ENCODE measurements at regions not wholly inside any gene's neighbourhood (a gene's known extent, or its start where the extent isn't known, plus 50 kb on each side); places are given as distances from the start of the nearest gene placed in this dataset.

- Histone ChIP-seq H3K4me1 (replicated peaks in 1 of 2) (peaks cover 14 to 24% of the 10 kb centered on the region in 2 donors), H3K4me3 (peak overlapping the region; percentile 20 to 75 (median 68)), H3K27ac (no peak overlapping the region)
- 0 to 67% (median 50%) methylated on average over 1 of the region's 1 CpG; no CpG with 5 or more reads in 3 of the 10 experiments for WGBS, 10 experiments
- in situ Hi-C loops (cut with MboI; ENCODE audit: low pct_unique_long_range_greater_than_20kb in 2 of 9, low sequenced_read_pairs in 9 of 9, unreplicated experiment in 9 of 9), result no loop called here
- ATAC-seq (replicated peaks in 6 of 8), result no peak
Observed at GRCh38 chr6:28585335-28585734, 59.7 kb downstream of the GPX5 start.

GRCh38 chr6:28586324-28586723 is 60.6 kb downstream of the GPX5 start:
- Histone ChIP-seq H3K4me1 (replicated peaks in 1 of 2) (peaks cover 14 to 24% of the 10 kb centered on the region in 2 donors), H3K27ac (peak overlapping the region in 1 of 2 donors; percentile 80), H3K4me3 (peak overlapping the region; percentile 51 to 75 (median 68))
- 20 to 78% (median 45%) methylated on average over 1 to 5 of the region's 7 CpGs; no CpG with 5 or more reads in 2 of the 10 experiments for WGBS, 10 experiments
- no peak for ATAC-seq (replicated peaks in 6 of 8)
- in situ Hi-C loops (cut with MboI; ENCODE audit: low pct_unique_long_range_greater_than_20kb in 2 of 9, low sequenced_read_pairs in 9 of 9, unreplicated experiment in 9 of 9), result no loop called here

- Histone ChIP-seq H3K4me1 (replicated peaks in 1 of 2) (peaks cover 14 to 24% of the 10 kb centered on the region in 2 donors), H3K4me3 (peak overlapping the region; percentile 51 to 75 (median 68)), H3K27ac (peak overlapping the region; percentile 77 to 80)
- 0 to 4% (median 1%) methylated on average over 2 to 15 of the region's 42 CpGs for WGBS, 10 experiments
- in situ Hi-C loops (cut with MboI; ENCODE audit: low pct_unique_long_range_greater_than_20kb in 2 of 9, low sequenced_read_pairs in 9 of 9, unreplicated experiment in 9 of 9), result no loop called here
- peak; percentile 56 to 91 (median 86) for ATAC-seq (replicated peaks in 6 of 8)
Observed at GRCh38 chr6:28586962-28587745, 61.5 kb downstream of the GPX5 start.

- Histone ChIP-seq H3K4me1 (replicated peaks in 1 of 2) (peaks cover 14 to 24% of the 10 kb centered on the region in 2 donors), H3K4me3 (peak overlapping the region; percentile 51 to 75 (median 68)), H3K27ac (peak overlapping the region; percentile 77 to 80)
- in situ Hi-C loops (cut with MboI; ENCODE audit: low pct_unique_long_range_greater_than_20kb in 2 of 9, low sequenced_read_pairs in 9 of 9, unreplicated experiment in 9 of 9), result no loop called here
- no peak for ATAC-seq (replicated peaks in 6 of 8)
- 0 to 59% (median 8%) methylated on average over 1 to 8 of the region's 8 CpGs; no CpG with 5 or more reads in 1 of the 10 experiments for WGBS, 10 experiments
Observed at GRCh38 chr6:28587746-28588075, 62.0 kb downstream of the GPX5 start.

- H3K4me1 ChIP-seq (replicated peaks in 1 of 2), result peaks cover 14 to 22% of the 10 kb centered on the region in 2 donors
- WGBS, 10 experiments, result 48 to 94% (median 72%) methylated on average over 1 to 3 of the region's 3 CpGs; no CpG with 5 or more reads in 5 of the 10 experiments
- no peak overlapping the region for H3K27ac ChIP-seq
- ATAC-seq (replicated peaks in 6 of 8), result no peak
- H3K4me3 ChIP-seq, result peak overlapping the region; percentile 24 to 68 (median 36)
- in situ Hi-C loops (cut with MboI; ENCODE audit: low pct_unique_long_range_greater_than_20kb in 2 of 9, low sequenced_read_pairs in 9 of 9, unreplicated experiment in 9 of 9), result no loop called here
Observed at GRCh38 chr6:28588666-28589065, 63.0 kb downstream of the GPX5 start.

GRCh38 chr6:28589234-28589956 is 63.7 kb downstream of the GPX5 start:
- in situ Hi-C loops (cut with MboI; ENCODE audit: low pct_unique_long_range_greater_than_20kb in 2 of 9, low sequenced_read_pairs in 9 of 9, unreplicated experiment in 9 of 9), result no loop called here
- ATAC-seq (replicated peaks in 6 of 8), result peak; percentile 58 to 84 (median 65)
- WGBS, 10 experiments, result 0 to 27% (median 8%) methylated on average over 3 to 31 of the region's 34 CpGs
- Histone ChIP-seq H3K4me3 (peak overlapping the region; percentile 24 to 68 (median 36)), H3K4me1 (replicated peaks in 1 of 2) (peaks cover 11 to 15% of the 10 kb centered on the region in 2 donors), H3K27ac (peak overlapping the region; percentile 65 to 72)

GRCh38 chr6:28589957-28590349 is 64.3 kb downstream of the GPX5 start:
- peak in 1 of 8 experiments; percentile 0 for ATAC-seq (replicated peaks in 6 of 8)
- WGBS, 10 experiments, result 3 to 20% (median 14%) methylated on average over 4 to 11 of the region's 21 CpGs; no CpG with 5 or more reads in 5 of the 10 experiments
- in situ Hi-C loops (cut with MboI; ENCODE audit: low pct_unique_long_range_greater_than_20kb in 2 of 9, low sequenced_read_pairs in 9 of 9, unreplicated experiment in 9 of 9), result no loop called here

GRCh38 chr6:28597217-28597835 is 71.6 kb downstream of the GPX5 start:
- ATAC-seq (replicated peaks in 6 of 8), result peak; percentile 66 to 98 (median 89)
- peak overlapping the region in 1 of 2 donors; percentile 26 for H3K27ac ChIP-seq
- 0 to 29% (median 17%) methylated on average over 8 to 17 of the region's 18 CpGs; no CpG with 5 or more reads in 1 of the 10 experiments for WGBS, 10 experiments
- peak overlapping the region in 3 of 5 donors; percentile 28 to 36 (median 32) for H3K4me3 ChIP-seq
- in situ Hi-C loops (cut with MboI; ENCODE audit: low pct_unique_long_range_greater_than_20kb in 2 of 9, low sequenced_read_pairs in 9 of 9, unreplicated experiment in 9 of 9), result no loop called here
- no peaks in the 10 kb centered on the region for H3K4me1 ChIP-seq (replicated peaks in 1 of 2)

More at GRCh38 chr6:28589957-28590349, 64.3 kb downstream of the GPX5 start:
- peaks cover 6 to 9% of the 10 kb centered on the region in 2 donors for H3K4me1 ChIP-seq (replicated peaks in 1 of 2)
- H3K27ac ChIP-seq, result peak overlapping the region; percentile 65 to 72
- peak overlapping the region; percentile 24 to 68 (median 36) for H3K4me3 ChIP-seq

- 14 to 92% (median 51%) methylated on average over 3 to 12 of the region's 13 CpGs for WGBS, 10 experiments
- Histone ChIP-seq H3K27ac (peak overlapping the region in 1 of 2 donors; percentile 26), H3K4me3 (peak overlapping the region in 3 of 5 donors; percentile 28 to 36 (median 32)), H3K4me1 (replicated peaks in 1 of 2) (no peaks in the 10 kb centered on the region)
- in situ Hi-C loops (cut with MboI; ENCODE audit: low pct_unique_long_range_greater_than_20kb in 2 of 9, low sequenced_read_pairs in 9 of 9, unreplicated experiment in 9 of 9), result no loop called here
- peak in 6 of 8 experiments; percentile 27 to 59 (median 52) for ATAC-seq (replicated peaks in 6 of 8)
Observed at GRCh38 chr6:28597924-28598722, 72.4 kb downstream of the GPX5 start.

- Histone ChIP-seq H3K4me3 (no peak overlapping the region), H3K4me1 (replicated peaks in 1 of 2) (no peaks in the 10 kb centered on the region), H3K27ac (no peak overlapping the region)
- ATAC-seq (replicated peaks in 6 of 8), result peak in 1 of 8 experiments; percentile 23
- in situ Hi-C loops (cut with MboI; ENCODE audit: low pct_unique_long_range_greater_than_20kb in 2 of 9, low sequenced_read_pairs in 9 of 9, unreplicated experiment in 9 of 9), result no loop called here
- 36 to 91% (median 83%) methylated on average over 2 to 6 of the region's 6 CpGs for WGBS, 10 experiments
Observed at GRCh38 chr6:28598757-28599686, 73.3 kb downstream of the GPX5 start.

GRCh38 chr6:28600245-28600644 is 74.6 kb downstream of the GPX5 start:
- no peak for ATAC-seq (replicated peaks in 6 of 8)
- Histone ChIP-seq H3K27ac (no peak overlapping the region), H3K4me3 (no peak overlapping the region), H3K4me1 (replicated peaks in 1 of 2) (no peaks in the 10 kb centered on the region)
- in situ Hi-C loops (cut with MboI; ENCODE audit: low pct_unique_long_range_greater_than_20kb in 2 of 9, low sequenced_read_pairs in 9 of 9, unreplicated experiment in 9 of 9), result no loop called here
- 33 to 100% (median 91%) methylated on average over 1 to 7 of the region's 7 CpGs; no CpG with 5 or more reads in 1 of the 10 experiments for WGBS, 10 experiments

Data from motor neuron (in vitro differentiated cells).